HFFc6 (cell line): ENCODE measurements at regions not wholly inside any gene's neighbourhood (a gene's known extent, or its start where the extent isn't known, plus 50 kb on each side); places are given as distances from the start of the nearest gene placed in this dataset.
"Not testable (repeated sequence)": the region's sequence is repeated elsewhere in the genome, so short reads cannot be mapped to it uniquely, and the experiment has no call there.

ENCODE experiments used
- DNase-seq: peaks from one replicate; pipeline ENCODE4 v3.0.0-alpha.2; 2018
- H3K27ac Mint-ChIP-seq: 2 replicates; pipeline ENCODE4 v1.8.0; 2020; ENCODE audit warnings: mild to moderate bottlenecking, mixed read lengths
- H3K27me3 Mint-ChIP-seq: 2 replicates; pipeline ENCODE4 v1.8.0; 2021; ENCODE audit warnings: mild to moderate bottlenecking, moderate library complexity, mixed read lengths; ENCODE audit not compliant: insufficient read depth
- H3K36me3 Mint-ChIP-seq: 2 replicates; pipeline ENCODE4 v1.8.0; 2021; ENCODE audit warnings: low read depth, mixed read lengths
- H3K4me1 Mint-ChIP-seq: 2 replicates; pipeline ENCODE4 v1.8.0; 2020; ENCODE audit warnings: low read depth, mixed read lengths
- H3K4me3 Mint-ChIP-seq: 2 replicates; pipeline ENCODE4 v1.8.0; 2020; ENCODE audit warnings: mild to moderate bottlenecking, moderate library complexity, mixed read lengths
- H3K9me3 Mint-ChIP-seq: 2 replicates; pipeline ENCODE4 v1.8.0; 2020; ENCODE audit warnings: mild to moderate bottlenecking, mixed read lengths
- CTCF ChIP-seq: fragments of 200-600 bp; sonication (generic); IDR thresholded peaks from 2 replicates; pipeline ENCODE4 v1.5.0; 2021; ENCODE audit warnings: antibody characterized with exemption, mild to moderate bottlenecking

GRCh38 chr3:102718651-102719050 is 283.8 kb downstream of the ZPLD1 start:
- DNase-seq, result no peak
- Mint-ChIP-seq H3K36me3 (no peaks in the 10 kb centered on the region), H3K4me3 (no peak overlapping the region), H3K9me3 (peaks cover under 1% of the 10 kb centered on the region; the same call in 1 of the 2 replicates), H3K4me1 (no peaks in the 10 kb centered on the region), H3K27me3 (peaks cover 3% of the 10 kb centered on the region; the same call in 1 of the 2 replicates), H3K27ac (no peak overlapping the region)
- TF ChIP-seq CTCF, result no peak

- H3K4me1 Mint-ChIP-seq, result no peaks in the 10 kb centered on the region
- H3K27ac Mint-ChIP-seq, result no peak overlapping the region
- TF ChIP-seq CTCF, result no peak
- DNase-seq, result no peak
- peaks cover 6% of the 10 kb centered on the region for H3K9me3 Mint-ChIP-seq
- H3K27me3 Mint-ChIP-seq, result no peaks in the 10 kb centered on the region
- H3K36me3 Mint-ChIP-seq, result no peaks in the 10 kb centered on the region
- no peak overlapping the region for H3K4me3 Mint-ChIP-seq
Observed at GRCh38 chr3:102722317-102722716, 287.5 kb downstream of the ZPLD1 start.

GRCh38 chr3:102727340-102727739 is 292.5 kb downstream of the ZPLD1 start:
- peaks cover 16% of the 10 kb centered on the region for H3K9me3 Mint-ChIP-seq
- no peak for DNase-seq

GRCh38 chr3:102732581-102732980 is 297.8 kb downstream of the ZPLD1 start:
- not testable (repeated sequence) for H3K4me1 Mint-ChIP-seq, H3K27me3 Mint-ChIP-seq, H3K4me3 Mint-ChIP-seq, H3K36me3 Mint-ChIP-seq, H3K27ac Mint-ChIP-seq, DNase-seq
- H3K9me3 Mint-ChIP-seq, result peaks cover 29% of the 10 kb centered on the region

More at GRCh38 chr3:102727340-102727739, 292.5 kb downstream of the ZPLD1 start:
- Mint-ChIP-seq H3K27me3 (no peaks in the 10 kb centered on the region), H3K27ac (no peak overlapping the region), H3K4me3 (no peak overlapping the region), H3K36me3 (no peaks in the 10 kb centered on the region), H3K4me1 (no peaks in the 10 kb centered on the region)
- no peak for TF ChIP-seq CTCF

- no peak overlapping the region for H3K4me3 Mint-ChIP-seq
- no peaks in the 10 kb centered on the region for H3K4me1 Mint-ChIP-seq
- no peaks in the 10 kb centered on the region; the same call in 1 of the 2 replicates for H3K27me3 Mint-ChIP-seq
- no peak overlapping the region for H3K27ac Mint-ChIP-seq
- H3K9me3 Mint-ChIP-seq, result peaks cover 27% of the 10 kb centered on the region
- no peak for TF ChIP-seq CTCF
- DNase-seq, result no peak
- no peaks in the 10 kb centered on the region for H3K36me3 Mint-ChIP-seq
Observed at GRCh38 chr3:102733791-102734563, 299.2 kb downstream of the ZPLD1 start.

GRCh38 chr3:102735311-102735710 is 300.5 kb downstream of the ZPLD1 start:
- no peaks in the 10 kb centered on the region for H3K4me1 Mint-ChIP-seq
- H3K4me3 Mint-ChIP-seq, result no peak overlapping the region
- no peak for DNase-seq
- no peak overlapping the region for H3K27ac Mint-ChIP-seq
- H3K27me3 Mint-ChIP-seq, result no peaks in the 10 kb centered on the region; the same call in 1 of the 2 replicates
- peaks cover 30% of the 10 kb centered on the region for H3K9me3 Mint-ChIP-seq
- TF ChIP-seq CTCF, result no peak
- H3K36me3 Mint-ChIP-seq, result no peaks in the 10 kb centered on the region
